ENCODE measurements at regions not wholly inside any gene's neighbourhood (a gene's known extent, or its start where the extent isn't known, plus 50 kb on each side); places are given as distances from the start of the nearest gene placed in this dataset.
"Not testable (repeated sequence)": the region's sequence is repeated elsewhere in the genome, so short reads cannot be mapped to it uniquely, and the experiment has no call there.

GRCh38 chr12:56872366-56872765 lies 61.8 kb downstream of the SDR9C7 start:
- DNase-seq (ENCODE audit: low spot score in 2 of 2): no peak
- intact Hi-C loops (cut with DNase I; ENCODE audit: low total_unique reads): no loop called here
- no peak for TF ChIP-seq POLR2A (IDR thresholded peaks at IDR 0.05)
- no peak for TF ChIP-seq CTCF (IDR thresholded peaks at IDR 0.05)
- no peak overlapping the region for H3K4me3 ChIP-seq (ENCODE audit: low read depth, poor library complexity, severe bottlenecking)

GRCh38 chr12:56867216-56867615 lies 67.0 kb downstream of the SDR9C7 start:
- DNase-seq (ENCODE audit: low spot score in 2 of 2): no peak
- H3K4me3 ChIP-seq (ENCODE audit: low read depth, poor library complexity, severe bottlenecking): no peak overlapping the region
- intact Hi-C loops (cut with DNase I; ENCODE audit: low total_unique reads): no loop called here
- 36 to 50% methylated on average over 1 of the region's 1 CpG for WGBS, 2 donors
- TF ChIP-seq CTCF (IDR thresholded peaks at IDR 0.05) (no peak), POLR2A (IDR thresholded peaks at IDR 0.05) (no peak)

GRCh38 chr12:56866493-56866892 lies 67.7 kb downstream of the SDR9C7 start:
- DNase-seq (ENCODE audit: low spot score in 2 of 2): no peak
- intact Hi-C loops (cut with DNase I; ENCODE audit: low total_unique reads): no loop called here
- TF ChIP-seq CTCF (IDR thresholded peaks at IDR 0.05) (no peak), POLR2A (IDR thresholded peaks at IDR 0.05) (no peak)
- 58% methylated on average over 1 of the region's 1 CpG for WGBS, 2 donors
- H3K4me3 ChIP-seq (ENCODE audit: low read depth, poor library complexity, severe bottlenecking): no peak overlapping the region

- 90 to 92% methylated on average over 2 of the region's 2 CpGs for WGBS, 2 donors
- intact Hi-C loops (cut with DNase I; ENCODE audit: low total_unique reads): loop anchor here (2.0 kb wide), 1 partner anchor 20 kb away; no protein-coding TSS in a partner anchor
Observed at GRCh38 chr12:56864318-56864717, 69.9 kb downstream of the SDR9C7 start.

GRCh38 chr12:56863789-56864188 lies 70.4 kb downstream of the SDR9C7 start:
- TF ChIP-seq CTCF (IDR thresholded peaks at IDR 0.05): no peak
- TF ChIP-seq POLR2A (IDR thresholded peaks at IDR 0.05): no peak
- intact Hi-C loops (cut with DNase I; ENCODE audit: low total_unique reads): loop anchor here (2.0 kb wide), 1 partner anchor 21 kb away; no protein-coding TSS in a partner anchor
- DNase-seq (ENCODE audit: low spot score in 2 of 2): no peak

More at GRCh38 chr12:56864318-56864717, 69.9 kb downstream of the SDR9C7 start:
- no peak overlapping the region for H3K4me3 ChIP-seq (ENCODE audit: low read depth, poor library complexity, severe bottlenecking)
- no peak for DNase-seq (ENCODE audit: low spot score in 2 of 2)
- TF ChIP-seq CTCF (IDR thresholded peaks at IDR 0.05): no peak
- TF ChIP-seq POLR2A (IDR thresholded peaks at IDR 0.05): no peak

GRCh38 chr12:56862264-56862663 lies 71.9 kb downstream of the SDR9C7 start:
- WGBS, 2 donors: 67 to 75% methylated on average over 2 of the region's 2 CpGs
- TF ChIP-seq CTCF (IDR thresholded peaks at IDR 0.05): no peak
- TF ChIP-seq POLR2A (IDR thresholded peaks at IDR 0.05): no peak
- intact Hi-C loops (cut with DNase I; ENCODE audit: low total_unique reads): no loop called here

More at GRCh38 chr12:56863789-56864188, 70.4 kb downstream of the SDR9C7 start:
- H3K4me3 ChIP-seq (ENCODE audit: low read depth, poor library complexity, severe bottlenecking): no peak overlapping the region

GRCh38 chr12:56853392-56853978 lies 80.7 kb downstream of the SDR9C7 start:
- H3K4me3 ChIP-seq (ENCODE audit: low read depth, poor library complexity, severe bottlenecking); DNase-seq (ENCODE audit: low spot score in 2 of 2); intact Hi-C loops (cut with DNase I; ENCODE audit: low total_unique reads): not testable (repeated sequence)
- 78 to 88% methylated on average over 8 of the region's 8 CpGs for WGBS, 2 donors

More at GRCh38 chr12:56862264-56862663, 71.9 kb downstream of the SDR9C7 start:
- DNase-seq (ENCODE audit: low spot score in 2 of 2): no peak
- no peak overlapping the region for H3K4me3 ChIP-seq (ENCODE audit: low read depth, poor library complexity, severe bottlenecking)
